Neural progenitor cell (in vitro differentiated cells): ENCODE measurements at regions not wholly inside any gene's neighbourhood (a gene's known extent, or its start where the extent isn't known, plus 50 kb on each side); places are given as distances from the start of the nearest gene placed in this dataset.

Experiments used
- CTCF ChIP-seq: fragments of 200-600 bp; sonication (generic); IDR thresholded peaks from 2 replicates; pipeline ENCODE4 v1.5.1; 2017; ENCODE audit warnings: antibody characterized with exemption, mild to moderate bottlenecking
- EZH2 ChIP-seq: fragments of 200-600 bp; sonication (generic); IDR thresholded peaks from 2 replicates; pipeline ENCODE4 v1.6.1; 2017; ENCODE audit warnings: antibody characterized with exemption, mild to moderate bottlenecking, moderate library complexity
- EZH2phosphoT487 ChIP-seq: fragments of 200-600 bp; sonication (generic); IDR thresholded peaks from 2 replicates; pipeline ENCODE4 v1.6.1; 2017; ENCODE audit warnings: antibody characterized with exemption

- no peak for TF ChIP-seq CTCF
- no peak for TF ChIP-seq EZH2phosphoT487
- TF ChIP-seq EZH2: no peak
Measured at GRCh38 chr2:82155469-82155868, 1850.9 kb upstream of the LRRTM1 start.
